Progenitor cell of endocrine pancreas (in vitro differentiated cells): ENCODE measurements at regions not wholly inside any gene's neighbourhood (a gene's known extent, or its start where the extent isn't known, plus 50 kb on each side); places are given as distances from the start of the nearest gene placed in this dataset.

ENCODE experiments used
- DNase-seq: peaks from one replicate; pipeline ENCODE4 v3.0.0; 2021; ENCODE audit warnings: low spot score; ENCODE audit not compliant: unreplicated experiment
- H3K27ac Mint-ChIP-seq: 2 replicates; pipeline ENCODE4 v1.8.0; 2021; ENCODE audit warnings: mild to moderate bottlenecking, moderate library complexity, mixed read lengths
- H3K27me3 Mint-ChIP-seq: 2 replicates; pipeline ENCODE4 v1.8.0; 2021; ENCODE audit warnings: mixed read lengths
- H3K36me3 Mint-ChIP-seq: 2 replicates; pipeline ENCODE4 v1.8.0; 2022; ENCODE audit warnings: mixed read lengths; ENCODE audit not compliant: insufficient read depth
- H3K4me1 Mint-ChIP-seq: 2 replicates; pipeline ENCODE4 v1.8.0; 2021; ENCODE audit warnings: low read depth, mixed read lengths
- H3K4me3 Mint-ChIP-seq: 2 replicates; pipeline ENCODE4 v1.8.0; 2021; ENCODE audit warnings: low read depth, mild to moderate bottlenecking, moderate library complexity, mixed read lengths
- H3K9me3 Mint-ChIP-seq: 2 replicates; pipeline ENCODE4 v1.8.0; 2021; ENCODE audit warnings: low read depth, mixed read lengths
- CTCF ChIP-seq: fragments of 200-600 bp; sonication (generic); IDR thresholded peaks from one replicate; pipeline ENCODE4 v1.5.0; 2021; ENCODE audit warnings: antibody characterized with exemption, mild to moderate bottlenecking; ENCODE audit not compliant: unreplicated experiment

DNA sequence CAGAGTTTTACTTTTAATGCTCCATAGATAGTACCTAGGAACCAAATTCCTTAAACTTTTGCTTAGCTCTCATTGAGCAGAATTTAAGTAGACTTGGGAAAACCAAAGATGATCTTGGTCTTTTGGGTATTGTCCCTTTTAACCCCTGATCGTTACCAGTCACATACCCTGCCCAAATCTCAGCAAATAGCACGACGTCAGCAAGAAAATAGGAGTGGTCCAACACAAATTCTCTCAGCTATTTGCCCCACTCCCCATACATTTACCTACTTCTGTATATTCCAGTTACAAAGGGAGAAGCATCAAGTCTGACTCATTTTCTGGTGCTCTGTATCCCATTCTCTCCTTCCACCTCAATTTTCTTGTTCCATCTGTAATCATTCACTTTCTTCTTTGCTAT, 387.3 kb downstream of the CCDC85A start:
- Mint-ChIP-seq H3K4me3 (no peak overlapping the region), H3K9me3 (no peaks in the 10 kb centered on the region), H3K36me3 (no peaks in the 10 kb centered on the region), H3K27me3 (no peaks in the 10 kb centered on the region), H3K4me1 (peaks cover 2% of the 10 kb centered on the region), H3K27ac (no peak overlapping the region)
- TF ChIP-seq CTCF, result no peak
- DNase-seq, result no peak

DNA sequence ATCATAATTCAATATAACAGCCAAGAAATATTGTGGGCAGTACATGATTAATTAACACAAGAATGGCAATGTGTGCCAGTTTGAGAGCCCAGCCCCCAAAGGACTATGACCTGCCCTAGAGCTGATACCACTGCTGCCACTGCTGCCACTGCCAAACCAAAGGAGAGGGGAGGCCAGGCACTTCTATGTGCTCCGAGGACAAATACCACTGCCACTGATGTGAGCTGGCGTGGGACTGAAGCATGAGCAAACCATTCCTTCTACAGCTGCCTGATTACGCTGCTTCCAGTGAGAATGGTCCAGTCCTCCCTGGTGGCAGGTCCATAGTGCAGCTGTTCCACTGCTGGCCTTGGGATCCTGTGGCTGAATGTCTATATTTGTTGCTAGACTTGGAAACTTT, 392.2 kb downstream of the CCDC85A start:
- Mint-ChIP-seq H3K9me3 (no peaks in the 10 kb centered on the region), H3K4me3 (no peak overlapping the region), H3K36me3 (no peaks in the 10 kb centered on the region), H3K27ac (no peak overlapping the region), H3K4me1 (no peaks in the 10 kb centered on the region), H3K27me3 (no peaks in the 10 kb centered on the region)
- no peak for DNase-seq
- no peak for TF ChIP-seq CTCF

DNA sequence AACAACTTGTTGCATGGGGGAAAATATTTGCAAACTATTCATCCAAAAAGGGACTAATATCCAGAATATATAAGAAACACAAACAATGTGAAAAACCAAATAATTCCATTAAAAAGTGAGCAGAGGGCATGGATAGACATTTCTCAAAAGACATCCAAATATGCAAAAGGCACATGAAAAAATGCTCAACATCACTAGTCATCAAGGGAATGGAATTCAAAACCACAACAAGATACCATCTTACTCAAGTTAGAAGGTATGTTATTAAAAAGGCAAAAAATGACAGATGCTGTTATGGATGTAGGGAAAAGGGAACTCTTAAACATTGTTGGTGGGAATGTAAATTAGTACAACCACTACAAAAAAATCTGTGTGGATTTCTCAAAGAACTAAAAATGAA, 396.5 kb downstream of the CCDC85A start:
- Mint-ChIP-seq H3K4me3 (no peak overlapping the region), H3K27ac (no peak overlapping the region)
- TF ChIP-seq CTCF, result no peak

DNA sequence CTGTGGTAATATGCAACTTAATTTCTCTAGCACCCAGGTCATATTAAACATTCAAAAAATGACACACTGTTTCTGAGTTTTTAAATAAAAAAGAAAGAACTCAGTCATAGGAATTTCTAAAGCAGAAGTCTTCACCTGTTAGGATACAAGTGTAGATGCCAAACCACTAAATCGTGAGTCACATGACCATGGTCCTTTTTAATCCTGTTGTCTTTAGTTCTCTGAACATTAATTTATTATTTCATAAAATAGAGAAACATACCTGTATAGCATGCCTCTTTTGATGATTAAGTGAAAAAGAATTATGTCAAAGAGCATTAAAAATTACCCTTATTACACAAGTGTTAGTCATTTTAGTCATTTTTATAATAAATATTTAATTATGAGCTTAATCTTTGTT, 398.8 kb downstream of the CCDC85A start:
- no peaks in the 10 kb centered on the region for H3K27me3 Mint-ChIP-seq
- H3K27ac Mint-ChIP-seq, result no peak overlapping the region
- H3K4me1 Mint-ChIP-seq, result peaks cover 2% of the 10 kb centered on the region
- H3K4me3 Mint-ChIP-seq, result no peak overlapping the region
- no peak for TF ChIP-seq CTCF
- H3K36me3 Mint-ChIP-seq, result no peaks in the 10 kb centered on the region
- no peaks in the 10 kb centered on the region for H3K9me3 Mint-ChIP-seq
- DNase-seq, result no peak

More for the DNA sequence above, 396.5 kb downstream of the CCDC85A start:
- Mint-ChIP-seq H3K4me1 (no peaks in the 10 kb centered on the region), H3K36me3 (no peaks in the 10 kb centered on the region), H3K27me3 (no peaks in the 10 kb centered on the region), H3K9me3 (no peaks in the 10 kb centered on the region)
- no peak for DNase-seq

GRCh38 chr2:56583796-56584315, 400.1 kb downstream of the CCDC85A start:
- Mint-ChIP-seq H3K4me1 (peaks cover 2% of the 10 kb centered on the region), H3K27ac (no peak overlapping the region), H3K9me3 (no peaks in the 10 kb centered on the region), H3K36me3 (no peaks in the 10 kb centered on the region), H3K27me3 (no peaks in the 10 kb centered on the region), H3K4me3 (no peak overlapping the region)
- no peak for TF ChIP-seq CTCF
- DNase-seq, result no peak
